IPS-20b (cell line): ENCODE measurements at regions not wholly inside any gene's neighbourhood (a gene's known extent, or its start where the extent isn't known, plus 50 kb on each side); places are given as distances from the start of the nearest gene placed in this dataset.

Experiments used
- H3K27ac ChIP-seq: one replicate; pipeline ENCODE4 v1.5.1; 2013; ENCODE audit warnings: low read length
- H3K27me3 ChIP-seq: 2 replicates; pipeline ENCODE4 v1.6.1; 2013; ENCODE audit warnings: mild to moderate bottlenecking, low read length, inconsistent platforms; ENCODE audit not compliant: insufficient read depth
- H3K36me3 ChIP-seq: 2 replicates; pipeline ENCODE4 v1.6.1; 2013; ENCODE audit warnings: low read depth, mild to moderate bottlenecking, inconsistent platforms, low read length, moderate library complexity; ENCODE audit not compliant: insufficient read depth
- H3K4me1 ChIP-seq: 2 replicates; pipeline ENCODE4 v1.6.1; 2013; ENCODE audit warnings: mild to moderate bottlenecking, control low read depth, inconsistent platforms, low read length, moderate library complexity; ENCODE audit not compliant: insufficient read depth
- H3K4me3 ChIP-seq: 2 replicates; pipeline ENCODE4 v1.5.1; 2013; ENCODE audit warnings: mild to moderate bottlenecking, low read length, inconsistent platforms
- H3K9ac ChIP-seq: 2 replicates; pipeline ENCODE4 v1.6.1; 2013; ENCODE audit warnings: low read depth, mild to moderate bottlenecking, inconsistent platforms, low read length, moderate library complexity
- H3K9me3 ChIP-seq: 2 replicates; pipeline ENCODE4 v1.6.1; 2013; ENCODE audit warnings: mild to moderate bottlenecking, low read depth, low read length, inconsistent platforms; ENCODE audit not compliant: insufficient read depth

GRCh38 chr18:22467760-22468553 is 50.2 kb upstream of the CTAGE1 start:
- H3K9me3 ChIP-seq, result no peaks in the 10 kb centered on the region
- no peaks in the 10 kb centered on the region for H3K27me3 ChIP-seq
- no peak overlapping the region for H3K9ac ChIP-seq
- H3K4me1 ChIP-seq, result peaks cover 12% of the 10 kb centered on the region
- H3K27ac ChIP-seq, result no peak overlapping the region
- H3K4me3 ChIP-seq, result no peak overlapping the region
- no peaks in the 10 kb centered on the region for H3K36me3 ChIP-seq

- Histone ChIP-seq H3K27ac (no peak overlapping the region), H3K4me1 (peaks cover 12% of the 10 kb centered on the region), H3K9ac (no peak overlapping the region)
These were observed 50.8 kb upstream of the CTAGE1 start for GRCh38 chr18:22468554-22468891.

GRCh38 chr18:22469061-22469734 is 51.5 kb upstream of the CTAGE1 start:
- Histone ChIP-seq H3K36me3 (no peaks in the 10 kb centered on the region), H3K9me3 (no peaks in the 10 kb centered on the region), H3K4me3 (no peak overlapping the region), H3K9ac (no peak overlapping the region), H3K27ac (no peak overlapping the region), H3K4me1 (peaks cover 12% of the 10 kb centered on the region), H3K27me3 (no peaks in the 10 kb centered on the region)

More at GRCh38 chr18:22468554-22468891, 50.8 kb upstream of the CTAGE1 start:
- no peaks in the 10 kb centered on the region for H3K27me3 ChIP-seq
- no peak overlapping the region for H3K4me3 ChIP-seq
- no peaks in the 10 kb centered on the region for H3K36me3 ChIP-seq
- H3K9me3 ChIP-seq, result no peaks in the 10 kb centered on the region

- H3K4me1 ChIP-seq, result peaks cover 12% of the 10 kb centered on the region
- H3K27me3 ChIP-seq, result no peaks in the 10 kb centered on the region
- H3K27ac ChIP-seq, result no peak overlapping the region
- H3K9ac ChIP-seq, result no peak overlapping the region
- H3K36me3 ChIP-seq, result no peaks in the 10 kb centered on the region
- no peaks in the 10 kb centered on the region for H3K9me3 ChIP-seq
- no peak overlapping the region for H3K4me3 ChIP-seq
These were observed 52.2 kb upstream of the CTAGE1 start for GRCh38 chr18:22469926-22470247.

GRCh38 chr18:22470248-22471235 is 52.8 kb upstream of the CTAGE1 start:
- Histone ChIP-seq H3K9ac (no peak overlapping the region), H3K27ac (no peak overlapping the region), H3K4me3 (no peak overlapping the region), H3K27me3 (no peaks in the 10 kb centered on the region), H3K36me3 (no peaks in the 10 kb centered on the region), H3K4me1 (peaks cover 12% of the 10 kb centered on the region), H3K9me3 (no peaks in the 10 kb centered on the region)

GRCh38 chr18:22471546-22472131 is 53.9 kb upstream of the CTAGE1 start:
- Histone ChIP-seq H3K4me3 (no peak overlapping the region), H3K4me1 (peaks cover 12% of the 10 kb centered on the region), H3K27ac (no peak overlapping the region), H3K27me3 (no peaks in the 10 kb centered on the region), H3K9me3 (no peaks in the 10 kb centered on the region), H3K9ac (no peak overlapping the region), H3K36me3 (no peaks in the 10 kb centered on the region)

- H3K4me3 ChIP-seq, result no peak overlapping the region
- H3K9me3 ChIP-seq, result no peaks in the 10 kb centered on the region
- H3K27me3 ChIP-seq, result no peaks in the 10 kb centered on the region
- no peak overlapping the region for H3K27ac ChIP-seq
- peaks cover 12% of the 10 kb centered on the region for H3K4me1 ChIP-seq
- no peak overlapping the region for H3K9ac ChIP-seq
- H3K36me3 ChIP-seq, result no peaks in the 10 kb centered on the region
These were observed 55.7 kb upstream of the CTAGE1 start for GRCh38 chr18:22473366-22473765.

- H3K27ac ChIP-seq, result no peak overlapping the region
- H3K4me1 ChIP-seq, result no peaks in the 10 kb centered on the region
- H3K27me3 ChIP-seq, result no peaks in the 10 kb centered on the region
- no peaks in the 10 kb centered on the region for H3K9me3 ChIP-seq
- H3K36me3 ChIP-seq, result no peaks in the 10 kb centered on the region
- H3K4me3 ChIP-seq, result no peak overlapping the region
- H3K9ac ChIP-seq, result no peak overlapping the region
These were observed 57.8 kb upstream of the CTAGE1 start for GRCh38 chr18:22475426-22476100.

- Histone ChIP-seq H3K36me3 (no peaks in the 10 kb centered on the region), H3K27me3 (no peaks in the 10 kb centered on the region), H3K9me3 (no peaks in the 10 kb centered on the region), H3K4me3 (no peak overlapping the region), H3K4me1 (no peaks in the 10 kb centered on the region), H3K27ac (no peak overlapping the region), H3K9ac (no peak overlapping the region)
These were observed 59.5 kb upstream of the CTAGE1 start for GRCh38 chr18:22477222-22477621.

GRCh38 chr18:22482948-22483347 is 65.2 kb upstream of the CTAGE1 start:
- H3K4me1 ChIP-seq, result no peaks in the 10 kb centered on the region

GRCh38 chr18:22483407-22483806 is 65.7 kb upstream of the CTAGE1 start:
- Histone ChIP-seq H3K4me3 (no peak overlapping the region), H3K9ac (no peak overlapping the region), H3K36me3 (no peaks in the 10 kb centered on the region), H3K27ac (no peak overlapping the region), H3K9me3 (no peaks in the 10 kb centered on the region), H3K27me3 (no peaks in the 10 kb centered on the region), H3K4me1 (no peaks in the 10 kb centered on the region)

More at GRCh38 chr18:22482948-22483347, 65.2 kb upstream of the CTAGE1 start:
- Histone ChIP-seq H3K4me3 (no peak overlapping the region), H3K27me3 (no peaks in the 10 kb centered on the region), H3K9me3 (no peaks in the 10 kb centered on the region), H3K27ac (no peak overlapping the region), H3K9ac (no peak overlapping the region), H3K36me3 (no peaks in the 10 kb centered on the region)
